ENCODE measurements at regions not wholly inside any gene's neighbourhood (a gene's known extent, or its start where the extent isn't known, plus 50 kb on each side); places are given as distances from the start of the nearest gene placed in this dataset.
A peak's percentile ranks its signal among the peaks of the same experiment; 100 is the strongest.

- WGBS, 2 experiments (ENCODE audit: extremely low coverage in 1 of 2, insufficient coverage in 1 of 2, insufficient read length in 1 of 2, insufficient replicate concordance in 2 of 2, low coverage in 1 of 2, low lambda C conversion rate in 2 of 2, missing lambda C conversion rate in 1 of 2): 95% methylated on average over 1 of the region's 1 CpG; no CpG with 5 or more reads in 1 of the 2 experiments
- FAIRE-seq: no peak
- no peak for TF ChIP-seq SP2 (IDR thresholded peaks at IDR 0.05; ENCODE audit: low read length)
- no peak for TF ChIP-seq SIX5 (IDR thresholded peaks at IDR 0.05; ENCODE audit: low read depth, low read length)
- TF ChIP-seq SAP30 (IDR thresholded peaks at IDR 0.05; ENCODE audit: insufficient read depth, insufficient replicate concordance, low read length): no peak
- TF ChIP-seq YY1 (IDR thresholded peaks at IDR 0.05; ENCODE audit: low read depth, low read length): no peak
- no peak for TF ChIP-seq SIN3A (conservative IDR thresholded peaks at IDR 0.05 in 1 of 2, IDR thresholded peaks at IDR 0.05 in 1 of 2; ENCODE audit: low read depth in 1 of 2, low read length in 2 of 2)
- TF ChIP-seq FOSL1 (IDR thresholded peaks at IDR 0.05; ENCODE audit: insufficient read depth, low read depth, low read length): no peak
- no peak for TF ChIP-seq MAFK (IDR thresholded peaks at IDR 0.05; ENCODE audit: low read depth, low read length)
- no peak for TF ChIP-seq JUND (IDR thresholded peaks at IDR 0.05; ENCODE audit: low read length)
- no peak for TF ChIP-seq E2F6 (IDR thresholded peaks at IDR 0.05)
- no peak for TF ChIP-seq CEBPB (IDR thresholded peaks at IDR 0.05; ENCODE audit: low read depth, low read length)
- no peak for TF ChIP-seq HDAC6 (IDR thresholded peaks at IDR 0.05; ENCODE audit: low read depth, low read length)
- no peak for TF ChIP-seq SRF (IDR thresholded peaks at IDR 0.05; ENCODE audit: low read depth, low read length)
- no peak for TF ChIP-seq RFX5 (IDR thresholded peaks at IDR 0.05; ENCODE audit: borderline replicate concordance, low read depth, low read length)
- no peak for TF ChIP-seq ATF3 (IDR thresholded peaks at IDR 0.05; ENCODE audit: insufficient read depth, low read depth, low read length)
Measured at GRCh38 chr11:80586464-80586863, 1145.6 kb upstream of the TENM4 start.

More at GRCh38 chr11:80586464-80586863, 1145.6 kb upstream of the TENM4 start:
- DNase-seq (ENCODE audit: low read depth in 1 of 2, low spot score in 2 of 2): no peak
- no peaks in the 10 kb centered on the region; a peak in 1 of 7 replicates for H3K4me1 ChIP-seq (replicated peaks in 1 of 4; ENCODE audit: control insufficient read depth in 3 of 4, insufficient read depth in 4 of 4, low read length in 3 of 4)
- no peaks in the 10 kb centered on the region for H3K79me2 ChIP-seq (ENCODE audit: control insufficient read depth in 1 of 2, insufficient read depth in 2 of 2, low read length in 2 of 2)
- H3K23ac ChIP-seq (ENCODE audit: insufficient read length): no peak overlapping the region
- H2BK15ac ChIP-seq (ENCODE audit: low read length): no peak overlapping the region
- no peak overlapping the region for H2BK20ac ChIP-seq (ENCODE audit: low read length)
- H2BK120ac ChIP-seq (replicated peaks; ENCODE audit: low read depth, low read length): no peak overlapping the region
- H3K36me3 ChIP-seq (ENCODE audit: control insufficient read depth in 2 of 4, insufficient read depth in 4 of 4, low read length in 3 of 4): no peaks in the 10 kb centered on the region
- no peak overlapping the region for H3K4me2 ChIP-seq (ENCODE audit: insufficient read depth in 1 of 2, low read depth in 2 of 2, low read length in 2 of 2)
- H4K91ac ChIP-seq (replicated peaks; ENCODE audit: insufficient read length, low read length): no peak overlapping the region
- POLR2A ChIA-PET (ENCODE audit: partially characterized antibody): no interaction called here
- no peaks in the 10 kb centered on the region for H3K9me3 ChIP-seq (ENCODE audit: insufficient read depth in 2 of 2, low read depth in 1 of 2, low read length in 1 of 2)
- H4K5ac ChIP-seq (ENCODE audit: insufficient read length, low read depth, low read length): no peak overlapping the region
- H2BK5ac ChIP-seq (ENCODE audit: low read depth, low read length): no peak overlapping the region
- 0 out of 2 replicates have a peak overlapping the region, but pooled peaks have one; percentile 15 for H2AFZ ChIP-seq (ENCODE audit: low read length)
- no peak overlapping the region for H3K4me3 ChIP-seq (ENCODE audit: extremely low read depth in 1 of 4, insufficient read depth in 2 of 4, low read depth in 3 of 4, low read length in 4 of 4)
- CTCF ChIA-PET (ENCODE audit: partially characterized antibody): interaction anchor here (1.0 kb wide), 1 partner anchor 52 kb away, joined by 3 read pairs; no protein-coding TSS in a partner anchor
- H4K8ac ChIP-seq (ENCODE audit: extremely low read depth, insufficient read depth, low read length): no peak overlapping the region
- no peaks in the 10 kb centered on the region for H4K20me1 ChIP-seq (replicated peaks in 1 of 2; ENCODE audit: control insufficient read depth in 1 of 2, insufficient read depth in 2 of 2, low read length in 2 of 2)
- H3K79me1 ChIP-seq (ENCODE audit: low read depth, low read length): no peaks in the 10 kb centered on the region
- H3K4ac ChIP-seq (replicated peaks; ENCODE audit: insufficient read length, low read depth, low read length): no peak overlapping the region
- no peak overlapping the region for H3K18ac ChIP-seq (ENCODE audit: extremely low read depth, low read length)
- no peaks in the 10 kb centered on the region; the same call in 1 of the 2 replicates for H3K23me2 ChIP-seq (ENCODE audit: low read depth, low read length)
- no peak overlapping the region for H3K56ac ChIP-seq (replicated peaks; ENCODE audit: insufficient read length, low read depth, low read length)
- H2AK5ac ChIP-seq (ENCODE audit: low read depth, low read length): no peak overlapping the region
- no peaks in the 10 kb centered on the region for H3K27me3 ChIP-seq (replicated peaks in 1 of 4; ENCODE audit: control insufficient read depth in 3 of 4, extremely low read depth in 1 of 4, insufficient read depth in 3 of 4, low read length in 3 of 4)
- no peak overlapping the region for H3K14ac ChIP-seq (ENCODE audit: insufficient read length)
- no peak overlapping the region for H2BK12ac ChIP-seq (ENCODE audit: low read depth, low read length)
- no peak overlapping the region for H3K9ac ChIP-seq (replicated peaks in 1 of 4; ENCODE audit: extremely low read depth in 1 of 4, low read depth in 3 of 4, low read length in 3 of 4)
- no peak overlapping the region for H3K27ac ChIP-seq (ENCODE audit: low read depth, low read length)

Measured in H1 (cell line).